ACC112 (cell line): ENCODE measurements at regions not wholly inside any gene's neighbourhood (a gene's known extent, or its start where the extent isn't known, plus 50 kb on each side); places are given as distances from the start of the nearest gene placed in this dataset.

Experiments used
- H2AFZ ChIP-seq: fragments of 200-600 bp; sonication (generic); one replicate; pipeline ENCODE4 v1.6.0; 2017; ENCODE audit warnings: antibody characterized with exemption, low read length; ENCODE audit not compliant: unreplicated experiment
- H3K27ac ChIP-seq: fragments of 200-600 bp; sonication (generic); 2 replicates; pipeline ENCODE4 v1.5.1; 2014; ENCODE audit warnings: low read depth, mild to moderate bottlenecking, antibody characterized with exemption, low read length, moderate library complexity
- H3K27me3 ChIP-seq: fragments of 200-600 bp; sonication (generic); 2 replicates; pipeline ENCODE4 v1.6.1; 2014; ENCODE audit warnings: mild to moderate bottlenecking, antibody characterized with exemption, low read length, moderate library complexity, mixed read lengths; ENCODE audit not compliant: insufficient read depth
- H3K36me3 ChIP-seq: fragments of 200-600 bp; sonication (generic); 2 replicates; pipeline ENCODE4 v1.6.1; 2016; ENCODE audit warnings: mild to moderate bottlenecking, antibody characterized with exemption, low read length, moderate library complexity, mixed read lengths; ENCODE audit not compliant: insufficient read depth
- H3K4me1 ChIP-seq: fragments of 200-600 bp; sonication (generic); one replicate; pipeline ENCODE4 v1.6.1; 2016; ENCODE audit warnings: low read length, mixed read lengths; ENCODE audit not compliant: insufficient read depth, unreplicated experiment, control insufficient read depth
- H3K4me3 ChIP-seq: fragments of 200-600 bp; sonication (generic); 2 replicates; pipeline ENCODE4 v1.5.1; 2014; ENCODE audit warnings: mild to moderate bottlenecking, low read depth, low read length
- H3K79me2 ChIP-seq: fragments of 200-600 bp; sonication (generic); one replicate; pipeline ENCODE4 v1.6.0; 2016; ENCODE audit warnings: low read length; ENCODE audit not compliant: control insufficient read depth, unreplicated experiment, insufficient read depth

GRCh38 chr17:77769762-77770161, 188.7 kb upstream of the TNRC6C start:
- Histone ChIP-seq H3K79me2 (no peaks in the 10 kb centered on the region), H3K27me3 (peaks cover 10% of the 10 kb centered on the region; the same call in 1 of the 2 replicates), H3K4me1 (peaks cover 13% of the 10 kb centered on the region), H2AFZ (no peak overlapping the region), H3K27ac (no peak overlapping the region), H3K36me3 (no peaks in the 10 kb centered on the region), H3K4me3 (no peak overlapping the region)

DNA sequence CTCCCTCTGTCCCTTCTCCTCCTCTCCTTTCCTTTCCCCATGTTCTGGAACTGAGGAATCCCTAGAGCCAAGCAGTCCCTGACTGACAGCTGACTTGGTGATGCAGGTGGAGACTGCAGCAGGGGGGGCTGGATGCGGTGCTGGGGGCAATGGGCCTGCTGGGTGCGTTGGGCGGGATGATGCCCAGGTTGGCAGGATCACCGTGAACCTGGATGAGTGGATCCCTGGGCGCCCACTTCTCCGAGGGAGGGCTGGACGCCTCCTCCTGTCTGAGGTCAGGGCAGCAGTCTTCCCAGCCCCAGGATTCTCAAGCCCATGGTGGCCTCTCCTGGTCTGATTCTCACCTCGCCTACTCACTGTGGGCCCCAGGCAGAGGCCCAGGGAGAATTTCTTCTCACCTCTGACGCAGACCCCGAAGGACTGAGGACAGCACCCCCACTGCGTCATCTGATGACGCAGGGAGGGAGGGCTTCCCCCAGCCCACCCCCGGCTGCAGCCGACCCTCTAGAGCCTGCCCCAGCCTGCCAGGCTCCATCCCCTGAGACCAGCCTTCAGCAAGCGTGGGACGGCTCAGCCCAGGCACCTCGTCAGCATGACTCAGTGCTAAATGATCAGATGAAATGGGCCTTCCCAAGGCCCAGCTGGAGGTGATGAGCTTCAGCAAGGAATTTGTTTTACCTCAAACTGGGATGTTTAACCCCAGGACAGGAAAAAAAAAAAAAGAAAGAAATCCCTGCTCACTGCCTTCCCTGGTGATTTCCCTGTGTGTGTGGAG, 188.0 kb upstream of the TNRC6C start:
- Histone ChIP-seq H3K27ac (peak overlapping the region; percentile 48; the same call in 1 of the 2 replicates), H3K27me3 (peaks cover 5% of the 10 kb centered on the region; the same call in 1 of the 2 replicates), H3K79me2 (no peaks in the 10 kb centered on the region), H3K4me3 (no peak overlapping the region), H3K36me3 (no peaks in the 10 kb centered on the region), H3K4me1 (peaks cover 13% of the 10 kb centered on the region), H2AFZ (peak overlapping the region; percentile 14)

DNA sequence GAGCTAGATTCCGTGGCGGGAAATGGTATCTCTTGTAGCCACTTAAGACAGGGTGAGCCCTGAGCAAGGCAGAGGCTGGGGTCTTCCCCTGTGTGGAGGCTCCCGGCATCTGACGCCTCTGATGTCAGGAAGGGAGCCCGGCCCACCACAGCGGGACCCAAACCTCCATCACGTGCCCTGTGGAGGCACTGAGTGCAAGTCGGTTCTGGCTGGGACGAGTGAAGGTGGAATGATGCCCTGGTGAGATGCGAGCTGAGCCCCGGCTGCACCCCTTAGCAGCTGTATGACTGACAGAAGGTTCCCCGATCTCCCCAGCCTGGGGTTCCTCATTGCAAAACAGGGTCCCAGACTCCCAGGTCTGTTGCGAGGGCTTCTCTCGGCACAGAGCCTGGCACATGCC, 187.4 kb upstream of the TNRC6C start:
- H3K4me3 ChIP-seq: no peak overlapping the region
- H3K27me3 ChIP-seq: peaks cover 5% of the 10 kb centered on the region; the same call in 1 of the 2 replicates
- H3K4me1 ChIP-seq: peaks cover 13% of the 10 kb centered on the region
- H2AFZ ChIP-seq: peak overlapping the region; percentile 14
- no peaks in the 10 kb centered on the region for H3K79me2 ChIP-seq
- no peaks in the 10 kb centered on the region for H3K36me3 ChIP-seq
- peak overlapping the region; percentile 48; the same call in 1 of the 2 replicates for H3K27ac ChIP-seq

DNA sequence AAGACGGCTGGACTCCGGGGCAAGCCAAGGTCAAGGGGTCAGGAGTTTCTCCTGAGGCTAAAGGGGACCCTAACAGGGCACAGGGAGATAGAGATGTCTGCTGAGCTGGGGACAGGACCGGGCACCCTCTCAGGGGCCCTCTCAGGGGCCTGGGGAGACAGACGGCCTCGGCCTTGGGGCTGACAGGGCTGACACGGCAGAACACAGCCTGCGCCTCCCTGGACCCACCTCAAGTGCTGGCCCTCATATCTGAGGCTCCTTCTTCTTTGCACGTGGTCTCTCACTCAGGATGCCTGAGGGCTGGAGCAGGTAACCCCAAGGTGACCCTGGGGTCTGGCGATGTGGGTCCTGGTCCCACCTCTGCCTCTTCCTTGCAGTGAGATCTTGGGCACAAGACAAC, 186.9 kb upstream of the TNRC6C start:
- no peaks in the 10 kb centered on the region for H3K79me2 ChIP-seq
- peaks cover 5% of the 10 kb centered on the region; the same call in 1 of the 2 replicates for H3K27me3 ChIP-seq
- no peaks in the 10 kb centered on the region for H3K36me3 ChIP-seq
- H3K27ac ChIP-seq: no peak overlapping the region
- H2AFZ ChIP-seq: no peak overlapping the region
- H3K4me1 ChIP-seq: peaks cover 13% of the 10 kb centered on the region
- H3K4me3 ChIP-seq: no peak overlapping the region

GRCh38 chr17:77771998-77772397, 186.5 kb upstream of the TNRC6C start:
- H3K4me3 ChIP-seq: no peak overlapping the region
- H2AFZ ChIP-seq: no peak overlapping the region
- peaks cover 13% of the 10 kb centered on the region for H3K4me1 ChIP-seq
- peaks cover 5% of the 10 kb centered on the region; the same call in 1 of the 2 replicates for H3K27me3 ChIP-seq
- no peak overlapping the region for H3K27ac ChIP-seq
- no peaks in the 10 kb centered on the region for H3K36me3 ChIP-seq
- no peaks in the 10 kb centered on the region for H3K79me2 ChIP-seq

DNA sequence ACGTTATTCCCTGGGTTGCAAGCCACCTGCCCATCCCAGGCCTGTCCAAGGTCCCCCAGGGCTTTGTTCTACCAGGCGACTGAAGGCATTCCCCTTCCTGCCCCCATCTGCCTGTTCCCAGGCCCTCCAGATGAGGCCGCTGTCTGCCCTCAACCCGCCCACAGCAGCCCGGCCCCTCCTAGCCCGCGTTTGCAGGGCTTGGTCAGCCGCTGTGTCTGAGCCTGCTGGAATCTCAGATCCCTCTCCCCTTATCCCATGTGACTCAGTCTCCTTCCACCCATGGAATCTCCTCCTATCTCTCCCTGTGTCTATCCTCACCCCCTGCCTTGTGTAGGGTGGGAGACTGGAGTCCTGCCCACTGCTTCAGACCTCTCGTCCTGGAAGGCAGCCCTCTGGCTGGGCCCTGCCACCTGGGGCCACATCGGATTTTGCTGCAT, 186.0 kb upstream of the TNRC6C start:
- Histone ChIP-seq H2AFZ (no peak overlapping the region), H3K79me2 (no peaks in the 10 kb centered on the region), H3K27ac (no peak overlapping the region), H3K4me1 (peaks cover 13% of the 10 kb centered on the region), H3K4me3 (no peak overlapping the region), H3K36me3 (no peaks in the 10 kb centered on the region), H3K27me3 (peaks cover 5% of the 10 kb centered on the region; the same call in 1 of the 2 replicates)

- H3K36me3 ChIP-seq: no peaks in the 10 kb centered on the region
- peaks cover 2% of the 10 kb centered on the region; the same call in 1 of the 2 replicates for H3K27me3 ChIP-seq
- H2AFZ ChIP-seq: no peak overlapping the region
- no peaks in the 10 kb centered on the region for H3K79me2 ChIP-seq
- H3K27ac ChIP-seq: no peak overlapping the region
- H3K4me3 ChIP-seq: no peak overlapping the region
- peaks cover 13% of the 10 kb centered on the region for H3K4me1 ChIP-seq
These were observed 185.6 kb upstream of the TNRC6C start for GRCh38 chr17:77772899-77773358.

DNA sequence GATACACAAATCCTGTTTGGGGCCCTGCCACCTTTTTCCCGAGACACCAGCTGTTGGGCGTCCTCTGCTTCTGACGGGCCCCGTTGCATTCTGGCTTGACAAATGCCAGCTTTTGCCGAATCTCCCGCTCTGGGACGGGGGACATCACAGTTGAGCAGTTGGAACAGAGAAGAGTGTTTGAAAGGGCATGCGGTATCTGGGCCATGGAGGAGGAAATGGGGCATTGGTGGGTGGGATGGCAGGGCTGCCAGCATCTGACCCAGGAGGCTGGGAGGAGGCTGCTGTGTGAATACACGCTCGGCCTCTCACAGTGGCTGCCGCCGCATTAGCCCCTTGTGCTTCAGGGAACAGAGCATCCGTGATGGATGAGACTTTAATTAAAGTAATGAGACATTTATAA, 184.3 kb upstream of the TNRC6C start:
- Histone ChIP-seq H3K36me3 (no peaks in the 10 kb centered on the region), H3K27me3 (no peaks in the 10 kb centered on the region), H2AFZ (no peak overlapping the region), H3K4me3 (no peak overlapping the region), H3K27ac (no peak overlapping the region), H3K79me2 (no peaks in the 10 kb centered on the region), H3K4me1 (peaks cover 13% of the 10 kb centered on the region)

GRCh38 chr17:77778636-77779489, 179.6 kb upstream of the TNRC6C start:
- H3K27me3 ChIP-seq: no peaks in the 10 kb centered on the region
- no peaks in the 10 kb centered on the region for H3K36me3 ChIP-seq
- no peak overlapping the region for H2AFZ ChIP-seq
- no peak overlapping the region for H3K4me3 ChIP-seq
- no peak overlapping the region for H3K27ac ChIP-seq
- H3K4me1 ChIP-seq: no peaks in the 10 kb centered on the region
- H3K79me2 ChIP-seq: no peaks in the 10 kb centered on the region

DNA sequence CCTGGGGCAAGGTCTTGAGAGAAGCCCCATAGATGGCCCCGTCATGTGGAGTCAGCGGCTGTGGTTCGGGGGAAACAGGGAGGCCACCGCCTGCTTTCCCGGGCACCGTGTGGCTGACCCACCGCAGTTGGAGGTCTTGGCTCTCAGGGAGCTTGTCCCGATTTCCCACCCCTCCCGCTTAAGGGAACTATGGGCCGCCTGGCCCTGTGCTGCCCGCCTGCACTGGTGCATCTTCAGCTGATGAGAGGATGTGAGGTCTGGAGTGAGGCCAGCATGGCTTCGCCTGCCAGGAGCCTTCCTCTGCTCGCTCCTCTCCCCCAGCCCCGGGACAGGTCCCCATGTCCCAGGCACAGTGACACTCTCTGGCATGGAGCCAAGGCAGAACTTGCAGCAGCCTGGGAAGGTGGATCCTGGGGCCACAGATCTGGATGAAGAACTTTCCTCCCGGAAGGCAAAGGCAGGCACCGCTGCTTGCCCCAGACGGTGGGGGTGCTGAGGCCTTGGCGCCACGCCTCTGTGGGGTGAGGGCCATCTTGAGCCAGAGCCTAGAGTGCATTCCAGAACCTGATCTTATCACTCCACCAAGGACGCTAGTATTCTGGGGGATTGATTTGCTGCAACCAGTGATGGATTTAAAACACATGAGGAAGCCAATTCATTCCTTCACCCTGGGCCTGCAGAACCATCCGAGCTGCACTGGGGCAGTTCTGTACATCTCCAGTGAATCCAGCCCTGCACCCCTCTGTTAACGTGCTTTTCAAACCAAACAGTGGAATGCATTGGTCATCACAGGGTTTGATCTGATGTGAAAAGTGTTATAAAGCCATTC, 178.6 kb upstream of the TNRC6C start:
- Histone ChIP-seq H3K4me3 (no peak overlapping the region), H3K36me3 (no peaks in the 10 kb centered on the region), H2AFZ (no peak overlapping the region), H3K4me1 (no peaks in the 10 kb centered on the region), H3K79me2 (no peaks in the 10 kb centered on the region), H3K27me3 (peaks cover 2% of the 10 kb centered on the region), H3K27ac (no peak overlapping the region)
